SU-DHL-6 (cell line): ENCODE measurements at regions not wholly inside any gene's neighbourhood (a gene's known extent, or its start where the extent isn't known, plus 50 kb on each side); places are given as distances from the start of the nearest gene placed in this dataset.

Experiments
- H2AFZ ChIP-seq: fragments of 200-600 bp; sonication (generic); 2 replicates; pipeline ENCODE4 v1.6.1; 2014; ENCODE audit warnings: low read depth, mild to moderate bottlenecking, moderate library complexity, mixed read lengths, antibody characterized with exemption, low read length; ENCODE audit not compliant: severe bottlenecking
- H3F3A ChIP-seq: fragments of 200-600 bp; shearing (Covaris generic); 2 replicates; pipeline ENCODE4 v1.6.0; 2016; ENCODE audit warnings: antibody characterized with exemption, mild to moderate bottlenecking; ENCODE audit not compliant: insufficient read depth
- H3K27ac ChIP-seq: fragments of 200-600 bp; sonication (generic); 2 replicates; pipeline ENCODE4 v1.5.1; 2016; ENCODE audit warnings: low read depth, mild to moderate bottlenecking, low read length, moderate library complexity, mixed read lengths
- H3K27me3 ChIP-seq: fragments of 200-600 bp; sonication (generic), shearing (Covaris generic); 2 replicates; pipeline ENCODE4 v1.6.0; 2014; ENCODE audit warnings: mild to moderate bottlenecking, low read length
- H3K36me3 ChIP-seq: fragments of 200-600 bp; sonication (generic); 2 replicates; pipeline ENCODE4 v1.6.1; 2014; ENCODE audit warnings: mild to moderate bottlenecking, low read length, mixed read lengths
- H3K4me2 ChIP-seq: fragments of 300-600, 200-600 bp; shearing (Covaris generic), sonication (generic); 2 replicates; pipeline ENCODE4 v1.6.0; 2014; ENCODE audit warnings: low read length, low read depth, mild to moderate bottlenecking; ENCODE audit not compliant: poor library complexity, severe bottlenecking
- H3K4me3 ChIP-seq: fragments of 200-600 bp; sonication (generic); 2 replicates; pipeline ENCODE4 v1.5.1; 2014; ENCODE audit warnings: antibody characterized with exemption, low read length, mild to moderate bottlenecking, mixed read lengths; ENCODE audit not compliant: insufficient read depth, poor library complexity, severe bottlenecking
- H3K79me2 ChIP-seq: fragments of 200-600 bp; sonication (generic); 2 replicates; pipeline ENCODE4 v1.6.1; 2014; ENCODE audit warnings: mild to moderate bottlenecking, low read length, moderate library complexity; ENCODE audit not compliant: insufficient read depth
- H3K9ac ChIP-seq: fragments of 200-600 bp; sonication (generic); 2 replicates; pipeline ENCODE4 v1.7.0; 2014; ENCODE audit warnings: mild to moderate bottlenecking, low read length
- H3K9me2 ChIP-seq: fragments of 200-600 bp; sonication (generic); replicated peaks from 2 replicates; pipeline ENCODE4 v1.6.1; 2014; ENCODE audit warnings: low read length; ENCODE audit not compliant: insufficient read depth
- H3K9me3 ChIP-seq: fragments of 200-600 bp; sonication (generic); 2 replicates; pipeline ENCODE4 v1.6.1; 2014; ENCODE audit warnings: low read length, mixed read lengths; ENCODE audit not compliant: insufficient read depth
- H4K20me1 ChIP-seq: fragments of 200-600 bp; sonication (generic); 2 replicates; pipeline ENCODE4 v1.6.1; 2014; ENCODE audit warnings: low read depth, mild to moderate bottlenecking, antibody characterized with exemption, low read length, moderate library complexity, mixed read lengths
- EZH2phosphoT487 ChIP-seq: fragments of 200-600 bp; sonication (generic), shearing (Covaris generic); conservative IDR thresholded peaks from 2 replicates; pipeline ENCODE4 v1.6.1; 2018; ENCODE audit warnings: mild to moderate bottlenecking, antibody characterized with exemption, low read length, moderate library complexity, mixed read lengths
- TF ChIP-seq, protein P1 (sequence below): fragments of 200-600 bp; sonication (generic); IDR thresholded peaks from one replicate; pipeline ENCODE4 v1.5.1; 2017; ENCODE audit warnings: antibody characterized with exemption, mild to moderate bottlenecking, low read length, moderate library complexity; ENCODE audit not compliant: insufficient read depth, poor library complexity, severe bottlenecking

DNA sequence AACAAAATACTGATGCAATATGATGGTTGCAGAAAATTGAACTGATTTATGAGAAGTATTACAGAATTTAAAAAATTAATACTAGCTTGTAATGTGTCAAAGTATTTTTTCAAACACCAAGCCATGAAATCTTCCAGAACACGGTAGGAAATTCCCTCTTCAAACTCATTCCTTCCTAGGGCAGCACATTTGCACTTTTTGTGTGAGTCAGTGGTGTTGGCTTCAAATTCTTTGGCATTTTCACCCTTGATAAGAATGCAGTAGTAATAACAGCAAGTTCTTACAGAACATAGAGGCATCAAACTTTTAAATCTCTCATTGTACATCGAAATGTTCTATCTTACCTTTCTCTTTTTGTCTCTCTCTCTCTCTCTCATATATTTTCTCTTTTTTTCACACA is 191.8 kb downstream of the CGGBP1 start:
- Histone ChIP-seq H3K9ac (no peak overlapping the region), H3K9me2 (no peaks in the 10 kb centered on the region), H3K36me3 (no peaks in the 10 kb centered on the region), H3F3A (no peaks in the 10 kb centered on the region), H2AFZ (no peak overlapping the region), H3K79me2 (no peaks in the 10 kb centered on the region), H3K4me2 (no peak overlapping the region), H3K27ac (no peak overlapping the region), H3K4me3 (no peak overlapping the region), H3K27me3 (no peaks in the 10 kb centered on the region), H3K9me3 (no peaks in the 10 kb centered on the region), H4K20me1 (no peaks in the 10 kb centered on the region)
- TF ChIP-seq, protein P1, sequence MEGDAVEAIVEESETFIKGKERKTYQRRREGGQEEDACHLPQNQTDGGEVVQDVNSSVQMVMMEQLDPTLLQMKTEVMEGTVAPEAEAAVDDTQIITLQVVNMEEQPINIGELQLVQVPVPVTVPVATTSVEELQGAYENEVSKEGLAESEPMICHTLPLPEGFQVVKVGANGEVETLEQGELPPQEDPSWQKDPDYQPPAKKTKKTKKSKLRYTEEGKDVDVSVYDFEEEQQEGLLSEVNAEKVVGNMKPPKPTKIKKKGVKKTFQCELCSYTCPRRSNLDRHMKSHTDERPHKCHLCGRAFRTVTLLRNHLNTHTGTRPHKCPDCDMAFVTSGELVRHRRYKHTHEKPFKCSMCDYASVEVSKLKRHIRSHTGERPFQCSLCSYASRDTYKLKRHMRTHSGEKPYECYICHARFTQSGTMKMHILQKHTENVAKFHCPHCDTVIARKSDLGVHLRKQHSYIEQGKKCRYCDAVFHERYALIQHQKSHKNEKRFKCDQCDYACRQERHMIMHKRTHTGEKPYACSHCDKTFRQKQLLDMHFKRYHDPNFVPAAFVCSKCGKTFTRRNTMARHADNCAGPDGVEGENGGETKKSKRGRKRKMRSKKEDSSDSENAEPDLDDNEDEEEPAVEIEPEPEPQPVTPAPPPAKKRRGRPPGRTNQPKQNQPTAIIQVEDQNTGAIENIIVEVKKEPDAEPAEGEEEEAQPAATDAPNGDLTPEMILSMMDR, result no peak
- no peak for TF ChIP-seq EZH2phosphoT487

DNA sequence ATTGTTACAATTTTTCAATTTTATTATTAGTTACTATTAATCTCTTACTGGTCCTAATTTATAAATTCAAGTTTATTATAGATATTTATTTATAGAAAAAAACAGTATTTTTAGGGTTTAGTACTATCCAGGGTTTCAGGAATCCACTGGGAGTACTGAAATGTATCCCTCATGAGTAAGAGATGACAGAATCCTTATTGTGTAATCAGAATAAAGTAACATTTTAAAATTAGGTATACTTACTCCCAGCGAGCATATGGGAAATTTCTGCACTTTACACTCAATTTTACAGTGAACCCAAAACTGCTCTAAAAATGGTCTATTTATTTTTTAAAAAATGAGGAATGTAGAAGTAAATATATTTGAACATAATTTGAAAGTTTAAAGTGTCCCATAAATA is 202.7 kb downstream of the CGGBP1 start:
- H3K27ac ChIP-seq, result no peak overlapping the region
- H3F3A ChIP-seq, result no peaks in the 10 kb centered on the region
- no peak overlapping the region for H3K9ac ChIP-seq
- no peak overlapping the region for H2AFZ ChIP-seq
- no peak overlapping the region for H3K4me2 ChIP-seq
- H3K27me3 ChIP-seq, result no peaks in the 10 kb centered on the region
- H3K9me3 ChIP-seq, result no peaks in the 10 kb centered on the region
- TF ChIP-seq, protein P1, result no peak
- TF ChIP-seq EZH2phosphoT487, result no peak
- no peaks in the 10 kb centered on the region for H4K20me1 ChIP-seq
- no peaks in the 10 kb centered on the region for H3K79me2 ChIP-seq
- H3K9me2 ChIP-seq, result no peaks in the 10 kb centered on the region
- no peaks in the 10 kb centered on the region for H3K36me3 ChIP-seq
- no peak overlapping the region for H3K4me3 ChIP-seq

GRCh38 chr3:87855616-87856015 is 203.2 kb downstream of the CGGBP1 start:
- Histone ChIP-seq H3K27ac (no peak overlapping the region), H2AFZ (no peak overlapping the region), H3K36me3 (no peaks in the 10 kb centered on the region), H3K9ac (no peak overlapping the region), H3F3A (no peaks in the 10 kb centered on the region), H3K27me3 (no peaks in the 10 kb centered on the region), H3K9me3 (no peaks in the 10 kb centered on the region), H3K4me2 (no peak overlapping the region), H4K20me1 (no peaks in the 10 kb centered on the region), H3K4me3 (no peak overlapping the region), H3K79me2 (no peaks in the 10 kb centered on the region), H3K9me2 (no peaks in the 10 kb centered on the region)
- no peak for TF ChIP-seq EZH2phosphoT487
- TF ChIP-seq, protein P1, result no peak
